ENCODE measurements at regions not wholly inside any gene's neighbourhood (a gene's known extent, or its start where the extent isn't known, plus 50 kb on each side); places are given as distances from the start of the nearest gene placed in this dataset.

DNA sequence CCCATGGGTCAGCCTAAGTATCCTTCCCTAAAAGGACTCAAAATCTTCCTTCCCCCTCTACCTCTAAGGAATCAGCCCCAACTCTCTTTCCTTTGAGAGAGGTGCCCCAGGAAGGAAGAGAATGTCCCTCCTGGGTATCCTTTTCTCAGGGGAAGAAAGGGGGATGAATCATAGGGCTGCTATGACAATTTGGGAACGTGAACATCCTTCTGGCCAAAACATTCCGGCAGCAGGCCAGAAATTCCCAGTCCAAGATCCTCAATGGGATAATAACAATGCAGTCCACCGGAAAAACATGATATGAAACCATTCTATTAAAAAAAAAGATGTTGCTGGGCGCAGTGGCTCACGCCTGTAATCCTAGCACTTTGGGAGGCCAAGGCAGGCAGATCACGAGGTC, 50.8 kb upstream of the CACNA2D3 start:
- no peaks in the 10 kb centered on the region for H3K27me3 ChIP-seq (ENCODE audit: control insufficient read depth in 3 of 3, insufficient read depth in 3 of 3, low read length in 2 of 3)
- no peaks in the 10 kb centered on the region for H3K36me3 ChIP-seq (ENCODE audit: control insufficient read depth in 4 of 4, insufficient read depth in 4 of 4, low read length in 4 of 4)
- ATAC-seq (ENCODE audit: insufficient read depth, low FRiP score) = no peak
- TF ChIP-seq, protein P1, sequence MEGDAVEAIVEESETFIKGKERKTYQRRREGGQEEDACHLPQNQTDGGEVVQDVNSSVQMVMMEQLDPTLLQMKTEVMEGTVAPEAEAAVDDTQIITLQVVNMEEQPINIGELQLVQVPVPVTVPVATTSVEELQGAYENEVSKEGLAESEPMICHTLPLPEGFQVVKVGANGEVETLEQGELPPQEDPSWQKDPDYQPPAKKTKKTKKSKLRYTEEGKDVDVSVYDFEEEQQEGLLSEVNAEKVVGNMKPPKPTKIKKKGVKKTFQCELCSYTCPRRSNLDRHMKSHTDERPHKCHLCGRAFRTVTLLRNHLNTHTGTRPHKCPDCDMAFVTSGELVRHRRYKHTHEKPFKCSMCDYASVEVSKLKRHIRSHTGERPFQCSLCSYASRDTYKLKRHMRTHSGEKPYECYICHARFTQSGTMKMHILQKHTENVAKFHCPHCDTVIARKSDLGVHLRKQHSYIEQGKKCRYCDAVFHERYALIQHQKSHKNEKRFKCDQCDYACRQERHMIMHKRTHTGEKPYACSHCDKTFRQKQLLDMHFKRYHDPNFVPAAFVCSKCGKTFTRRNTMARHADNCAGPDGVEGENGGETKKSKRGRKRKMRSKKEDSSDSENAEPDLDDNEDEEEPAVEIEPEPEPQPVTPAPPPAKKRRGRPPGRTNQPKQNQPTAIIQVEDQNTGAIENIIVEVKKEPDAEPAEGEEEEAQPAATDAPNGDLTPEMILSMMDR (IDR thresholded peaks at IDR 0.05; ENCODE audit: control extremely low read depth, extremely low read depth) = no peak
- H3K9me3 ChIP-seq (ENCODE audit: control insufficient read depth in 4 of 4, insufficient read depth in 3 of 4, low read length in 3 of 4) = peaks cover 0 to 14% (median 2%) of the 10 kb centered on the region in 4 donors
- no peak overlapping the region for H3K4me3 ChIP-seq
- no peak for DNase-seq
- no peak overlapping the region for H3K27ac ChIP-seq (ENCODE audit: low read depth in 1 of 2, low read length in 1 of 2)
- 86 to 94% methylated on average over 6 of the region's 6 CpGs for WGBS, 2 donors
- H3K9ac ChIP-seq (ENCODE audit: insufficient read depth in 1 of 2, low read length in 2 of 2) = no peak overlapping the region
- peaks cover 0 to 6% (median 0%) of the 10 kb centered on the region in 5 donors for H3K4me1 ChIP-seq (ENCODE audit: control insufficient read depth in 5 of 5, insufficient read depth in 5 of 5, low read length in 5 of 5)

DNA sequence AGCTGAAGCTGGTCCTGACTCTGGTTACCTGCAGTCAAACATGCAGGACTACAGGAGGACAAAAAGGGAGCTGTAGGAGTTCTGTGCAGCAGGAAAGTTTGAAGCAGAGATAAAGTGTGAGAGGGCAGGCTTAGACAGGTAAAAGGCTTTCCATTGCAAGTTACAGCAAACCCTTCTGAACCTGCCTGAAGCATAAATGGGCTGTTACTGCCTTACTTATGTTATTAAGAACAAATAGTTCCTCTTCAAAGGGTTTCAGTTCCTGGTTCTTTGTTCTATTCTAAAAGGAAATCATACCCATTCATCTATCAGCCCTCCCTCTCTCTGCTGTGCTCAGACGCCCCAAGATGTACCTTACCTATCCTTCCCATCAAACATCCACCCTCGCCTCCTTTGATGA, 52.4 kb upstream of the CACNA2D3 start:
- 85 to 90% methylated on average over 2 of the region's 2 CpGs for WGBS, 2 donors
- TF ChIP-seq, protein P1 (IDR thresholded peaks at IDR 0.05; ENCODE audit: control extremely low read depth, extremely low read depth) = no peak
- no peak overlapping the region for H3K4me3 ChIP-seq
- DNase-seq (no peak), ATAC-seq (ENCODE audit: insufficient read depth, low FRiP score) (no peak)
- H3K4me1 ChIP-seq (ENCODE audit: control insufficient read depth in 5 of 5, insufficient read depth in 5 of 5, low read length in 5 of 5) = peaks cover 0 to 6% (median 0%) of the 10 kb centered on the region in 5 donors
- H3K27me3 ChIP-seq (ENCODE audit: control insufficient read depth in 3 of 3, insufficient read depth in 3 of 3, low read length in 2 of 3) = no peaks in the 10 kb centered on the region
- peaks cover 0 to 14% (median 2%) of the 10 kb centered on the region in 4 donors for H3K9me3 ChIP-seq (ENCODE audit: control insufficient read depth in 4 of 4, insufficient read depth in 3 of 4, low read length in 3 of 4)
- H3K9ac ChIP-seq (ENCODE audit: insufficient read depth in 1 of 2, low read length in 2 of 2) = no peak overlapping the region
- no peaks in the 10 kb centered on the region for H3K36me3 ChIP-seq (ENCODE audit: control insufficient read depth in 4 of 4, insufficient read depth in 4 of 4, low read length in 4 of 4)
- no peak overlapping the region for H3K27ac ChIP-seq (ENCODE audit: low read depth in 1 of 2, low read length in 1 of 2)

DNA sequence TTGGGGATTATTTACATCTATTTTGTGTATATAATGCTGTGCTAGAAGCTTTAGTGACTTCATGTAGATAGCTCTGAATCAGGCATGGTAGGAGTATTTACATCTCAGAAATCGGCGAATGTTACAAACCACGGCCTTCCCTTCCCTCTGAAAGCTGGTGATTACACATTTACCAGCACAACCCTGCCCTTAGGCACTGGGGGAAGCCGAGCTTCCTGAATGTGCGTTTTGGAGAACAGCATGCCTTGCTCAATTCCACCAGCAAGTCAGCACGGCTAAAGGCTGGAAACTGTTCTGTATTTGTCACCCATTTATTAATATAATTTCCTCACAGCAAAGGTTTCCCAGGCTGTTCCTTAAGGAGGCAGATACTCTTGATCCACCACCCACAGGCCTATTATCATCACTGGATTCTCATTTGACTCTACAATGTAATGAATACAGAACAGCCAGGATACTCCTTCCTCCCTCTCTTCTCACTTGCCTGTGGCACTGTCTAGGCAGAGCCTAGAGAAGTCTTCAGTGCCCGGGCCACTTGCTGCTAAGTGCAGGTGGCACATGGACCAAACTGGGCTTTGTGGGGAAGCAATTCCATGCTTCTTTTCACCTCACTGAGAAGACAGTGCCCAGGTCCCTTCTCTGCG, 55.2 kb upstream of the CACNA2D3 start:
- DNase-seq = no peak
- no peak for ATAC-seq (ENCODE audit: insufficient read depth, low FRiP score)
- Histone ChIP-seq H3K4me3 (no peak overlapping the region), H3K27ac (ENCODE audit: low read depth in 1 of 2, low read length in 1 of 2) (no peak overlapping the region), H3K9me3 (ENCODE audit: control insufficient read depth in 4 of 4, insufficient read depth in 3 of 4, low read length in 3 of 4) (peaks cover 0 to 14% (median 2%) of the 10 kb centered on the region in 4 donors), H3K36me3 (ENCODE audit: control insufficient read depth in 4 of 4, insufficient read depth in 4 of 4, low read length in 4 of 4) (no peaks in the 10 kb centered on the region), H3K9ac (ENCODE audit: insufficient read depth in 1 of 2, low read length in 2 of 2) (no peak overlapping the region), H3K4me1 (ENCODE audit: control insufficient read depth in 5 of 5, insufficient read depth in 5 of 5, low read length in 5 of 5) (peaks cover 0 to 2% (median 0%) of the 10 kb centered on the region in 5 donors), H3K27me3 (ENCODE audit: control insufficient read depth in 3 of 3, insufficient read depth in 3 of 3, low read length in 2 of 3) (no peaks in the 10 kb centered on the region)
- TF ChIP-seq, protein P1 (IDR thresholded peaks at IDR 0.05; ENCODE audit: control extremely low read depth, extremely low read depth) = no peak
- 43 to 59% methylated on average over 8 of the region's 8 CpGs for WGBS, 2 donors

DNA sequence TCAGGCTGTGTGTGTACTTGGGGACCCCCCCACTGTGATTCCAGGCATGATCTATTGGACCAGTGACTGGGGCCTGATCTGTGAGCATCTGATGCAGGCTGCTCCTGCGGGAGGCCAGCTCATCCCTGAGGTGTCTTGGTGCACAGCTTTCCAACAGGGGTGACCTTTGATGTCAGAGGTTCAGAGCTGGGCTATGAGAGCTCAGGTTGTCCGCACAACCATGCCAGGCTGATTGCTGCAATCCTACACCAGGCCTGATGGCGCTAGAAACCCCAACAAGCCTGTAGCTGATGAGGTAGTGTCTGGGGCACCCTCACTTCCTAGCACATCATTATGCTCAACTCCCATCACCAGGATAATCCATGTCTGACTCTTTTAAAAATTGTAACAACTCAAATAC, 56.1 kb upstream of the CACNA2D3 start:
- Histone ChIP-seq H3K4me3 (no peak overlapping the region), H3K27me3 (ENCODE audit: control insufficient read depth in 3 of 3, insufficient read depth in 3 of 3, low read length in 2 of 3) (no peaks in the 10 kb centered on the region), H3K9me3 (ENCODE audit: control insufficient read depth in 4 of 4, insufficient read depth in 3 of 4, low read length in 3 of 4) (peaks cover 0 to 14% (median 2%) of the 10 kb centered on the region in 4 donors), H3K4me1 (ENCODE audit: control insufficient read depth in 5 of 5, insufficient read depth in 5 of 5, low read length in 5 of 5) (no peaks in the 10 kb centered on the region), H3K27ac (ENCODE audit: low read depth in 1 of 2, low read length in 1 of 2) (no peak overlapping the region), H3K36me3 (ENCODE audit: control insufficient read depth in 4 of 4, insufficient read depth in 4 of 4, low read length in 4 of 4) (no peaks in the 10 kb centered on the region), H3K9ac (ENCODE audit: insufficient read depth in 1 of 2, low read length in 2 of 2) (no peak overlapping the region)
- no peak for DNase-seq
- WGBS, 2 donors = 84 to 95% methylated on average over 3 of the region's 3 CpGs
- TF ChIP-seq, protein P1 (IDR thresholded peaks at IDR 0.05; ENCODE audit: control extremely low read depth, extremely low read depth) = no peak
- no peak for ATAC-seq (ENCODE audit: insufficient read depth, low FRiP score)
